Body of pancreas (tissue), 4 donors: ENCODE measurements at regions not wholly inside any gene's neighbourhood (a gene's known extent, or its start where the extent isn't known, plus 50 kb on each side); places are given as distances from the start of the nearest gene placed in this dataset.

Experiments
- POLR2A ChIP-seq, 3 donors: fragments of 450-650 bp; IDR thresholded peaks; one replicate each; pipeline ENCODE4 v1.6.1; 2016; ENCODE audit warnings: antibody characterized with exemption in 3 of 3, mild to moderate bottlenecking in 2 of 3
- TF ChIP-seq, protein P1 (sequence below), 7 experiments: fragments of 450-650 bp in 4 of 7; fragments of 200-600 bp in 3 of 7; sonication (generic) in 3 of 7; IDR thresholded peaks; one replicate each; pipeline ENCODE4 v1.5.1; 2016 to 2019; ENCODE audit warnings: antibody characterized with exemption in 7 of 7

GRCh38 chr3:72336821-72337479 is 511.3 kb downstream of the SHQ1 start:
- TF ChIP-seq POLR2A (IDR thresholded peaks at IDR 0.05): no peak
- TF ChIP-seq, protein P1, sequence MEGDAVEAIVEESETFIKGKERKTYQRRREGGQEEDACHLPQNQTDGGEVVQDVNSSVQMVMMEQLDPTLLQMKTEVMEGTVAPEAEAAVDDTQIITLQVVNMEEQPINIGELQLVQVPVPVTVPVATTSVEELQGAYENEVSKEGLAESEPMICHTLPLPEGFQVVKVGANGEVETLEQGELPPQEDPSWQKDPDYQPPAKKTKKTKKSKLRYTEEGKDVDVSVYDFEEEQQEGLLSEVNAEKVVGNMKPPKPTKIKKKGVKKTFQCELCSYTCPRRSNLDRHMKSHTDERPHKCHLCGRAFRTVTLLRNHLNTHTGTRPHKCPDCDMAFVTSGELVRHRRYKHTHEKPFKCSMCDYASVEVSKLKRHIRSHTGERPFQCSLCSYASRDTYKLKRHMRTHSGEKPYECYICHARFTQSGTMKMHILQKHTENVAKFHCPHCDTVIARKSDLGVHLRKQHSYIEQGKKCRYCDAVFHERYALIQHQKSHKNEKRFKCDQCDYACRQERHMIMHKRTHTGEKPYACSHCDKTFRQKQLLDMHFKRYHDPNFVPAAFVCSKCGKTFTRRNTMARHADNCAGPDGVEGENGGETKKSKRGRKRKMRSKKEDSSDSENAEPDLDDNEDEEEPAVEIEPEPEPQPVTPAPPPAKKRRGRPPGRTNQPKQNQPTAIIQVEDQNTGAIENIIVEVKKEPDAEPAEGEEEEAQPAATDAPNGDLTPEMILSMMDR (IDR thresholded peaks at IDR 0.05): no peak
